K562 (cell line): ENCODE measurements at regions not wholly inside any gene's neighbourhood (a gene's known extent, or its start where the extent isn't known, plus 50 kb on each side); places are given as distances from the start of the nearest gene placed in this dataset.
A peak's percentile ranks its signal among the peaks of the same experiment; 100 is the strongest.

Source experiments
- ATAC-seq: fragments of 200-7000 bp; cut with Tn5 transposase; 3 replicates; pipeline ENCODE4 v1.9.1; 2020; ENCODE audit warnings: moderate library complexity
- BruUV-seq: library from RNA; stranded (reverse); fragments of 400-500 nt; replicated peaks from 2 replicates; lab custom pipeline; 2021; lab: Mats Ljungman, UMichigan
- CTCF ChIA-PET: fragments of 300-600 bp; formaldehyde crosslinking; extraction: SDS; loops from one replicate; lab custom pipeline; 2021; ENCODE audit warnings: low intra/inter-chr PET ratio; lab: Yijun Ruan, JAX
- POLR2A ChIA-PET: fragments of 300-600, 350-650 bp; sonication (Branson Sonifier 250); formaldehyde crosslinking; extraction: SDS; loops from one replicate; lab custom pipeline; 2021; ENCODE audit warnings: antibody characterized with exemption, inconsistent platforms; lab: Yijun Ruan, JAX
- DNase-seq, 4 experiments: peaks; one replicate each; pipeline versions ENCODE4 v3.0.0 to v3.0.0-alpha.2; 2011 to 2018; ENCODE audit warnings: low spot score in 3 of 4, mixed read lengths in 3 of 4; ENCODE audit errors: extremely low read depth in 1 of 4
- FAIRE-seq: peaks from 2 replicates; lab custom pipeline; 2011; peaks lifted over from hg19 to GRCh38; lab: Jason Lieb, UNC
- H2AFZ ChIP-seq: 2 replicates; pipeline ENCODE4 v1.6.0; 2011; ENCODE audit warnings: low read depth, low read length, control low read depth, inconsistent platforms
- H3K27ac ChIP-seq: fragments of 200-600 bp; 3 replicates; pipeline ENCODE4 v1.8.0; 2011; ENCODE audit warnings: low read depth, mild to moderate bottlenecking, control low read depth, inconsistent platforms, low read length, moderate library complexity, mixed read lengths; ENCODE audit errors: extremely low read depth
- H3K27me3 ChIP-seq, 2 experiments: fragments of 300-600 bp in 1 of 2; 2 replicates in 1 of 2; 3 replicates in 1 of 2; pipeline versions ENCODE4 v1.6.0 to v1.8.0; 2011; ENCODE audit warnings: inconsistent platforms in 2 of 2, low read length in 2 of 2, mild to moderate bottlenecking in 1 of 2, mixed read lengths in 1 of 2, moderate library complexity in 1 of 2; ENCODE audit not compliant: control insufficient read depth in 2 of 2, insufficient read depth in 2 of 2
- H3K36me3 ChIP-seq: fragments of 300-600 bp; 3 replicates; pipeline ENCODE4 v1.8.0; 2011; ENCODE audit warnings: mild to moderate bottlenecking, low read length, inconsistent platforms; ENCODE audit not compliant: control insufficient read depth, insufficient read depth
- H3K4me1 ChIP-seq, 2 experiments: fragments of 200-600 bp in 1 of 2; replicated peaks in 1 of 2; 2 replicates in 1 of 2; 3 replicates in 1 of 2; pipeline versions ENCODE4 v1.5.1 to v1.8.0; 2011; ENCODE audit warnings: inconsistent platforms in 2 of 2, low read length in 2 of 2, mild to moderate bottlenecking in 1 of 2, mixed read lengths in 1 of 2, moderate library complexity in 1 of 2; ENCODE audit not compliant: control insufficient read depth in 2 of 2, insufficient read depth in 2 of 2
- H3K4me2 ChIP-seq: 2 replicates; pipeline ENCODE4 v1.6.1; 2011; ENCODE audit warnings: low read length, control low read depth, inconsistent platforms, mixed read lengths; ENCODE audit not compliant: insufficient read depth
- H3K4me3 ChIP-seq: fragments of 200-600 bp; sonication (generic), shearing (Covaris generic); 2 replicates; pipeline ENCODE4 v1.5.1; 2016; ENCODE audit warnings: control low read depth, inconsistent platforms
- H3K79me2 ChIP-seq: fragments of 200-600 bp; 3 replicates; pipeline ENCODE4 v1.8.0; 2011; ENCODE audit warnings: low read length, inconsistent platforms; ENCODE audit not compliant: control insufficient read depth, insufficient read depth
- H3K9ac ChIP-seq, 2 experiments: 2 replicates each; pipeline versions ENCODE4 v1.6.0 to v1.6.1; 2011; ENCODE audit warnings: low read depth in 2 of 2, low read length in 2 of 2, control low read depth in 1 of 2, inconsistent platforms in 1 of 2, mild to moderate bottlenecking in 1 of 2, mixed read lengths in 1 of 2; ENCODE audit not compliant: insufficient read depth in 1 of 2
- H3K9me1 ChIP-seq: one replicate; pipeline ENCODE4 v1.6.0; 2011; ENCODE audit warnings: inconsistent platforms, mild to moderate bottlenecking, low read length, moderate library complexity; ENCODE audit not compliant: control insufficient read depth, insufficient read depth
- H3K9me3 ChIP-seq: replicated peaks from 2 replicates; pipeline ENCODE4 v1.5.1; 2011; ENCODE audit warnings: low read depth, low read length, inconsistent platforms; ENCODE audit not compliant: control insufficient read depth, insufficient read depth
- H4K20me1 ChIP-seq: replicated peaks from 2 replicates; pipeline ENCODE4 v1.6.1; 2011; ENCODE audit warnings: low read length, inconsistent platforms, mixed read lengths; ENCODE audit not compliant: control insufficient read depth, insufficient read depth
- FOXM1 ChIP-seq, 2 experiments: fragments of 450-650 bp in 1 of 2; sonication (generic) in 1 of 2; formaldehyde crosslinking in 1 of 2; IDR thresholded peaks; 2 replicates each; pipeline versions ENCODE4 v1.6.1 to v1.9.0; 2017 to 2022; ENCODE audit warnings: low read depth in 2 of 2, mild to moderate bottlenecking in 2 of 2, missing genetic modification reagents in 1 of 2, moderate library complexity in 1 of 2
- RAD21 ChIP-seq, 2 experiments: fragments of 250-450 bp in 1 of 2; fragments of 450-650 bp in 1 of 2; sonication (Bioruptor Pico) in 1 of 2; formaldehyde crosslinking in 1 of 2; IDR thresholded peaks in 1 of 2; conservative IDR thresholded peaks in 1 of 2; 2 replicates each; pipeline versions ENCODE4 v1.4.0 to v1.8.0; 2020 to 2022; ENCODE audit warnings: mild to moderate bottlenecking in 2 of 2, moderate library complexity in 1 of 2
- SLC30A9 ChIP-seq: fragments of 250-450 bp; sonication (Bioruptor Pico); IDR thresholded peaks from 2 replicates; pipeline ENCODE4 v1.8.0; 2022; ENCODE audit warnings: mild to moderate bottlenecking, moderate library complexity
- ZNF134 ChIP-seq: fragments of 250-450 bp; sonication (Bioruptor Pico); conservative IDR thresholded peaks from 2 replicates; pipeline ENCODE4 v1.4.0; 2020
- ZNF143 ChIP-seq: sonication (generic); formaldehyde crosslinking; IDR thresholded peaks from 2 replicates; pipeline ENCODE4 v1.9.0; 2022; ENCODE audit warnings: mild to moderate bottlenecking, missing genetic modification reagents
- WGBS: fragments of 100-300 bp; shearing (Covaris generic); methylation state at CpG from one replicate; pipeline ENCODE4 v1.1.6; 2016; ENCODE audit warnings: low coverage, mixed read lengths; ENCODE audit not compliant: insufficient coverage; ENCODE audit errors: missing lambda C conversion rate; 5-methylcytosine and 5-hydroxymethylcytosine counted together
- in situ Hi-C: fragments of 300-500 bp; cut with MboI; formaldehyde crosslinking; loops from 4 replicates; pipeline ENCODE4 v1.15.0; 2018; ENCODE audit warnings: inconsistent platforms, mixed read lengths
- intact Hi-C: fragments of 100-400 bp; cut with micrococcal nuclease; formaldehyde crosslinking; loops from 2 replicates; pipeline ENCODE4 v1.14.2; 2022
- TF ChIP-seq, protein P1 (sequence below): fragments of 450-650 bp; conservative IDR thresholded peaks from 2 replicates; pipeline ENCODE4 v1.6.1; 2016; ENCODE audit warnings: missing genetic modification characterization, low read depth, mild to moderate bottlenecking, missing compliant biosample characterization, moderate library complexity
- TF ChIP-seq, protein P2 (sequence below), 3 experiments: IDR thresholded peaks in 2 of 3; conservative IDR thresholded peaks in 1 of 3; 2 replicates each; pipeline ENCODE4 v1.5.1; 2011 to 2012; ENCODE audit warnings: low read length in 3 of 3, mild to moderate bottlenecking in 3 of 3, control low read depth in 2 of 3, improper control_type of control experiment in 1 of 3, inconsistent platforms in 1 of 3, low read depth in 1 of 3, mixed read lengths in 1 of 3, moderate library complexity in 1 of 3; ENCODE audit not compliant: insufficient read depth in 2 of 3

- TF ChIP-seq, protein P1, sequence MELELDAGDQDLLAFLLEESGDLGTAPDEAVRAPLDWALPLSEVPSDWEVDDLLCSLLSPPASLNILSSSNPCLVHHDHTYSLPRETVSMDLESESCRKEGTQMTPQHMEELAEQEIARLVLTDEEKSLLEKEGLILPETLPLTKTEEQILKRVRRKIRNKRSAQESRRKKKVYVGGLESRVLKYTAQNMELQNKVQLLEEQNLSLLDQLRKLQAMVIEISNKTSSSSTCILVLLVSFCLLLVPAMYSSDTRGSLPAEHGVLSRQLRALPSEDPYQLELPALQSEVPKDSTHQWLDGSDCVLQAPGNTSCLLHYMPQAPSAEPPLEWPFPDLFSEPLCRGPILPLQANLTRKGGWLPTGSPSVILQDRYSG (tag): no peak
- TF ChIP-seq FOXM1 (IDR thresholded peaks at IDR 0.05; ENCODE audit: low read depth) (no peak), FOXM1 (CRISPR knock-in tag; IDR thresholded peaks at IDR 0.05; ENCODE audit: low read depth) (no peak), ZNF134 (CRISPR knock-in tag) (no peak)
These were observed 151.1 kb downstream of the SQOR start (continued) for GRCh38 chr15:45785897-45786296.

DNA sequence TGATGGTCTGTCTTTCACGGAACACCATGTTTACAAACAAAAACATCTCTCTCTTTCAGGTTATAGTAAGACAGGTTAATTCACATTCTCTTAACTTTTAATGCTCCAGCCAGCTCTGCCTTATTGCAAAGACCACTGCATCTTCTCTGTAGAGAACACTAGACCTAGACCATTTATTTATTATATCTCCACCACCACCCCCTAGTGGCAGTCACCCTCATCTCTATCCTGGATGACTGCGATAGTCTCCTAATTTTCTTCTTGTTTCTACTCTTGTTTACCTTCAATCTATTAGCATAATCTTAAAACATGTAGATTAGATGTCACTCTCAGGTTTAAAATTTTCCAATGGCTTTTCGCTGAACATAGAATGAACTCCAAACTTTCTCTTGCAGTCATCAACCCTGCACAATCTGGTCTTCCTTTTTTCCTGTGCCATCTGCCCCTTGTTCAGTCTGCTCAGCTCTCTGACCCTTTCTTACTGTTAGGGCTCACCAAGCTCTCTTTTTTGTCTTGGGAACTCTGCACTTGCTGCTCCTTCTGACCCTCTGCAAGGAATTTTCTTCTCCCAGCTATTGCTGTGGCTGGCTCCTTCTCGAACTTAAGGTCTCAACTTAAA lies 155.6 kb downstream of the SQOR start:
- CTCF ChIA-PET: interaction anchor here (2.5 kb wide), 1 partner anchor 85 kb away, joined by 14 read pairs; no protein-coding TSS in a partner anchor
- Histone ChIP-seq H3K9ac (no peak overlapping the region), H3K9me3 (no peaks in the 10 kb centered on the region), H3K27ac (no peak overlapping the region), H3K27me3 (no peaks in the 10 kb centered on the region), H2AFZ (no peak overlapping the region), H4K20me1 (no peaks in the 10 kb centered on the region), H3K79me2 (no peaks in the 10 kb centered on the region), H3K4me2 (no peak overlapping the region), H3K4me3 (no peak overlapping the region), H3K9me1 (no peaks in the 10 kb centered on the region), H3K4me1 (no peaks in the 10 kb centered on the region), H3K36me3 (no peaks in the 10 kb centered on the region)
- FAIRE-seq (no peak), DNase-seq (peak in 3 of 4 experiments; percentile 6 to 11 (median 9)), ATAC-seq (peak; percentile 53; the same call in 1 of the 3 replicates)
- intact Hi-C loops (loop anchor here (5.0 kb wide), 1 partner anchor 83 kb away; no protein-coding TSS in a partner anchor), in situ Hi-C loops (no loop called here)
- BruUV-seq: no TSS peak
- POLR2A ChIA-PET: interaction anchor here (0.6 kb wide), 1 partner anchor 1446 kb away, joined by 4 read pairs; no protein-coding TSS in a partner anchor
- WGBS: 2% methylated on average over 4 of the region's 4 CpGs
- no peak for TF ChIP-seq ZNF143 (CRISPR knock-in tag)
- TF ChIP-seq, protein P2, sequence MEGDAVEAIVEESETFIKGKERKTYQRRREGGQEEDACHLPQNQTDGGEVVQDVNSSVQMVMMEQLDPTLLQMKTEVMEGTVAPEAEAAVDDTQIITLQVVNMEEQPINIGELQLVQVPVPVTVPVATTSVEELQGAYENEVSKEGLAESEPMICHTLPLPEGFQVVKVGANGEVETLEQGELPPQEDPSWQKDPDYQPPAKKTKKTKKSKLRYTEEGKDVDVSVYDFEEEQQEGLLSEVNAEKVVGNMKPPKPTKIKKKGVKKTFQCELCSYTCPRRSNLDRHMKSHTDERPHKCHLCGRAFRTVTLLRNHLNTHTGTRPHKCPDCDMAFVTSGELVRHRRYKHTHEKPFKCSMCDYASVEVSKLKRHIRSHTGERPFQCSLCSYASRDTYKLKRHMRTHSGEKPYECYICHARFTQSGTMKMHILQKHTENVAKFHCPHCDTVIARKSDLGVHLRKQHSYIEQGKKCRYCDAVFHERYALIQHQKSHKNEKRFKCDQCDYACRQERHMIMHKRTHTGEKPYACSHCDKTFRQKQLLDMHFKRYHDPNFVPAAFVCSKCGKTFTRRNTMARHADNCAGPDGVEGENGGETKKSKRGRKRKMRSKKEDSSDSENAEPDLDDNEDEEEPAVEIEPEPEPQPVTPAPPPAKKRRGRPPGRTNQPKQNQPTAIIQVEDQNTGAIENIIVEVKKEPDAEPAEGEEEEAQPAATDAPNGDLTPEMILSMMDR (IDR thresholded peaks at IDR 0.05 in 2 of 3, conservative IDR thresholded peaks at IDR 0.05 in 1 of 3; ENCODE audit: insufficient read depth in 2 of 3, low read depth in 1 of 3, low read length in 3 of 3): peak in 2 of 3 experiments; percentile 15 to 42; a peak in 2 of 6 replicates
- TF ChIP-seq RAD21 (CRISPR knock-in tag; conservative IDR thresholded peaks at IDR 0.05 in 1 of 2, IDR thresholded peaks at IDR 0.05 in 1 of 2): peak in 1 of 2 experiments; percentile 45; a peak in 2 of 4 replicates
- TF ChIP-seq SLC30A9 (CRISPR knock-in tag): no peak
